ENCODE measurements at regions not wholly inside any gene's neighbourhood (a gene's known extent, or its start where the extent isn't known, plus 50 kb on each side); places are given as distances from the start of the nearest gene placed in this dataset.
A peak's percentile ranks its signal among the peaks of the same experiment; 100 is the strongest.

DNA sequence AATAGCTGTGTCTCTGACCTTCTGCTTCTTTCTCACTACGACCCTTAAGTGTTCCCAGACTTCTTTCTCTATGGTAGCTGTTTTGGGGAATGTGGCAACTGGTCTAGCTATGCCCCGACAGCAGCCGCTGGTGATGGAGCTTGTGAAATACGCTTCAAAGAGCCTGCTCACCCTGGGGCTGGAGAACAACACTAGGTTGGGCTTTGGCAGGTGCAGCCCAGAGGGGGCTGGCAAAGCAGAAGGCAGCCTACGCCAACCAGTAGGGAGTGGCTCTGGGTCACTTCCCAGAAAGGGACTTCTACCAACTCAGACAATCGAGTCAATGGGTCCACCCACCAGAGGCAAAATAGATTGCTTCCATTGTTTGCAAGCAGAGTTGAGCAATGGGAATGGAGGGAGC is 262.8 kb downstream of the LMO4 start:
- Histone ChIP-seq H2AFZ (ENCODE audit: low read length) (no peak overlapping the region), H4K20me1 (ENCODE audit: insufficient read depth, low read length) (no peaks in the 10 kb centered on the region), H3K9me3 (ENCODE audit: low read depth, low read length) (no peaks in the 10 kb centered on the region), H3K4me3 (ENCODE audit: insufficient read depth, low read length) (no peak overlapping the region), H3K79me2 (ENCODE audit: insufficient read depth, low read length) (no peaks in the 10 kb centered on the region), H3K4me2 (ENCODE audit: insufficient read depth, low read length) (no peak overlapping the region), H3K4me1 (ENCODE audit: insufficient read depth, low read length) (no peaks in the 10 kb centered on the region), H3K27ac (ENCODE audit: low read depth, low read length) (no peak overlapping the region), H3K27me3 (ENCODE audit: insufficient read depth, low read length) (no peaks in the 10 kb centered on the region), H3K36me3 (ENCODE audit: insufficient read depth, low read length) (no peaks in the 10 kb centered on the region)
- DNase-seq (ENCODE audit: insufficient read length, low spot score, missing footprints) = no peak
- TF ChIP-seq, protein P1, sequence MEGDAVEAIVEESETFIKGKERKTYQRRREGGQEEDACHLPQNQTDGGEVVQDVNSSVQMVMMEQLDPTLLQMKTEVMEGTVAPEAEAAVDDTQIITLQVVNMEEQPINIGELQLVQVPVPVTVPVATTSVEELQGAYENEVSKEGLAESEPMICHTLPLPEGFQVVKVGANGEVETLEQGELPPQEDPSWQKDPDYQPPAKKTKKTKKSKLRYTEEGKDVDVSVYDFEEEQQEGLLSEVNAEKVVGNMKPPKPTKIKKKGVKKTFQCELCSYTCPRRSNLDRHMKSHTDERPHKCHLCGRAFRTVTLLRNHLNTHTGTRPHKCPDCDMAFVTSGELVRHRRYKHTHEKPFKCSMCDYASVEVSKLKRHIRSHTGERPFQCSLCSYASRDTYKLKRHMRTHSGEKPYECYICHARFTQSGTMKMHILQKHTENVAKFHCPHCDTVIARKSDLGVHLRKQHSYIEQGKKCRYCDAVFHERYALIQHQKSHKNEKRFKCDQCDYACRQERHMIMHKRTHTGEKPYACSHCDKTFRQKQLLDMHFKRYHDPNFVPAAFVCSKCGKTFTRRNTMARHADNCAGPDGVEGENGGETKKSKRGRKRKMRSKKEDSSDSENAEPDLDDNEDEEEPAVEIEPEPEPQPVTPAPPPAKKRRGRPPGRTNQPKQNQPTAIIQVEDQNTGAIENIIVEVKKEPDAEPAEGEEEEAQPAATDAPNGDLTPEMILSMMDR (IDR thresholded peaks at IDR 0.05; ENCODE audit: extremely low read depth, low read depth, low read length) = no peak

DNA sequence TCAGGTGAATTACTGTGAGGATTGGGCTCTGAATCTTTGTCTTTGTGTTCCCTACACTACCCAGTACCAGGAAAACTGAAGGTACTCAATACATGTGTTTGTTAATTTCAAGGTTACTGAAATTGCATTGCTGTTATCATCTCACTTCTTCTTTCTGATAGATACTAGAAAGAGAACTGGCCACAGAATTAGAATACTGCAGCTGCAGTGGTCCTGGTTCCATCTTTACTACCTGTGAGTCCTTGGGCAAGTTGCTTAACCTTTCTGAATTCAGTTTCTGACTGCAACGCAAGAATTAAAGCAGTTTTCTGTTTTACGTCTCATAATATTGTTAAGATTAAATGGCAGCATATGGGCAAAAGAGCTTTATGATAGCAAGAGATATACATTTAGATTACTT is 263.5 kb downstream of the LMO4 start:
- Histone ChIP-seq H3K4me1 (ENCODE audit: insufficient read depth, low read length) (no peaks in the 10 kb centered on the region), H3K27me3 (ENCODE audit: insufficient read depth, low read length) (no peaks in the 10 kb centered on the region), H3K79me2 (ENCODE audit: insufficient read depth, low read length) (no peaks in the 10 kb centered on the region), H3K36me3 (ENCODE audit: insufficient read depth, low read length) (no peaks in the 10 kb centered on the region), H3K9me3 (ENCODE audit: low read depth, low read length) (no peaks in the 10 kb centered on the region), H3K4me3 (ENCODE audit: insufficient read depth, low read length) (no peak overlapping the region), H3K27ac (ENCODE audit: low read depth, low read length) (no peak overlapping the region), H4K20me1 (ENCODE audit: insufficient read depth, low read length) (no peaks in the 10 kb centered on the region), H2AFZ (ENCODE audit: low read length) (no peak overlapping the region), H3K4me2 (ENCODE audit: insufficient read depth, low read length) (no peak overlapping the region)
- DNase-seq (ENCODE audit: insufficient read length, low spot score, missing footprints) = no peak
- TF ChIP-seq, protein P1 (IDR thresholded peaks at IDR 0.05; ENCODE audit: extremely low read depth, low read depth, low read length) = no peak

DNA sequence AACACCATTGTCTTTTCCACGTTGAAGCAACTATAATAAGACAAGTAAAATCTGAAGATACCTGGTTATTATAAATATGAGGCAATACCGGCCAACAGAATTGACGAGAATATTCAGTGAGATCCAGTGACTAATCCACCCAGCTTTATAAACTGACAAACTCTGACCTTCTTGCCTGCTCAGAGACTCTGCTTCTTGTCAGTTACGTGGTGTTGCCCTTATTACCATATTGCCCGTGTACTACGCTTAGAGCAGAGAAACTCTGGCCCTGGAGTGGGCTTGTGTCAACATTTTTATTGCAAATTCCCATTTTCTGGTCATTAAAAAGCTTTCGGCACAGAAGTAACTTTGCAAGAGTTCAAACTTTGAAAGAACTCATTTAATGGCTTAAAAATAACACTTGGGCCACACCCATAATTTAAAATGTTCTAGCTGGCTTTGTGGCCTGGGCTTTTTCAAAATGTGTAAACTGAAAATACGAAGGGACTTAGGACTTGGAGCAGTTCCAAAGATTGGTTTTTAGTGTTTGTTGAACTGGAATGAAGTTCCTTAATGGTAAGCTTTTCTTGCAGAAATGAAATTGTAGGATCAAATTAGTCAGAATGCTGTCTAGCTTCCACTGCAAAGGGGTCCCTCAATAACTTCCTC is 266.2 kb downstream of the LMO4 start:
- no peak overlapping the region for H3K4me3 ChIP-seq (ENCODE audit: insufficient read depth, low read length)
- H3K9me3 ChIP-seq (ENCODE audit: low read depth, low read length) = no peaks in the 10 kb centered on the region
- peak; percentile 59 for DNase-seq (ENCODE audit: insufficient read length, low spot score, missing footprints)
- no peaks in the 10 kb centered on the region for H3K27me3 ChIP-seq (ENCODE audit: insufficient read depth, low read length)
- peak overlapping the region; percentile 49 for H2AFZ ChIP-seq (ENCODE audit: low read length)
- H3K27ac ChIP-seq (ENCODE audit: low read depth, low read length) = no peak overlapping the region
- TF ChIP-seq, protein P1 (IDR thresholded peaks at IDR 0.05; ENCODE audit: extremely low read depth, low read depth, low read length) = no peak
- H3K4me1 ChIP-seq (ENCODE audit: insufficient read depth, low read length) = no peaks in the 10 kb centered on the region
- H3K79me2 ChIP-seq (ENCODE audit: insufficient read depth, low read length) = no peaks in the 10 kb centered on the region
- H3K36me3 ChIP-seq (ENCODE audit: insufficient read depth, low read length) = no peaks in the 10 kb centered on the region
- peak overlapping the region; percentile 4 for H3K4me2 ChIP-seq (ENCODE audit: insufficient read depth, low read length)
- H4K20me1 ChIP-seq (ENCODE audit: insufficient read depth, low read length) = no peaks in the 10 kb centered on the region

DNA sequence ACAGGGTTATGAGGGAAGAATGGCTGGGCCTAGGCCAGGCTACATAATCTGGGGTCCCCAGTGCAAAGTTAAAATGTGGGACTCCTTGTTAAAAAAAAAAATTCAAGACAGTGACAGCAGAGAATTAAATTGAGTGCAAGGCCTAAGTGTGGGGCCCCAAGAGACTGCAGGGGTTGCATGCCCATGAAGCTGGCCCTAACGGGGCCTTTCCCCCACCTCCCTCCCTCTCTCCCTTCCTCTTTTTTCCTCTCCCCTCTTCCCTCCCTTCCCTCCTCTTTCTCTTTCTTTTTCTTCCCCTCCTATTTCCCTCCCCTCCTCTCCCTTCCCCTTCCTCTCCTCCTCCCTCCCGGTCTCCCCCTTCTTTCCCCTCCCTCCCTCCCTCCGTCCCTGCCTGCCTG is 266.7 kb downstream of the LMO4 start:
- Histone ChIP-seq H2AFZ (ENCODE audit: low read length) (no peak overlapping the region), H3K4me3 (ENCODE audit: insufficient read depth, low read length) (no peak overlapping the region), H3K4me1 (ENCODE audit: insufficient read depth, low read length) (no peaks in the 10 kb centered on the region), H4K20me1 (ENCODE audit: insufficient read depth, low read length) (no peaks in the 10 kb centered on the region), H3K36me3 (ENCODE audit: insufficient read depth, low read length) (no peaks in the 10 kb centered on the region), H3K4me2 (ENCODE audit: insufficient read depth, low read length) (no peak overlapping the region), H3K27me3 (ENCODE audit: insufficient read depth, low read length) (no peaks in the 10 kb centered on the region), H3K79me2 (ENCODE audit: insufficient read depth, low read length) (no peaks in the 10 kb centered on the region), H3K27ac (ENCODE audit: low read depth, low read length) (no peak overlapping the region), H3K9me3 (ENCODE audit: low read depth, low read length) (no peaks in the 10 kb centered on the region)
- TF ChIP-seq, protein P1 (IDR thresholded peaks at IDR 0.05; ENCODE audit: extremely low read depth, low read depth, low read length) = no peak
- no peak for DNase-seq (ENCODE audit: insufficient read length, low spot score, missing footprints)

Measured in osteoblast (primary cell).